Natural killer cell (primary cell): ENCODE measurements at regions not wholly inside any gene's neighbourhood (a gene's known extent, or its start where the extent isn't known, plus 50 kb on each side); places are given as distances from the start of the nearest gene placed in this dataset.

Source experiments
- ATAC-seq, 3 donors: fragments of 150-1000 bp in 2 of 3; fragments of 200-7000 bp in 1 of 3; cut with Tn5 transposase; 1 replicate in 1 of 3; 2 replicates in 2 of 3; pipeline ENCODE4 v1.10.0; 2021; ENCODE audit warnings: mild to moderate bottlenecking in 2 of 3, moderate library complexity in 2 of 3
- DNase-seq, 2 donors: peaks; one replicate each; pipeline versions ENCODE4 v3.0.0 to v3.0.0-alpha.2; 2013 to 2021; ENCODE audit warnings: mixed read lengths in 1 of 2
- H3K27ac ChIP-seq: one replicate; pipeline ENCODE4 v1.5.1; 2013; ENCODE audit warnings: mild to moderate bottlenecking, low read length
- H3K27me3 ChIP-seq: one replicate; pipeline ENCODE4 v1.6.1; 2013; ENCODE audit warnings: low read length; ENCODE audit not compliant: control insufficient read depth, insufficient read depth
- H3K36me3 ChIP-seq: one replicate; pipeline ENCODE4 v1.6.1; 2013; ENCODE audit warnings: low read length; ENCODE audit not compliant: control insufficient read depth, insufficient read depth
- H3K4me1 ChIP-seq: one replicate; pipeline ENCODE4 v1.6.1; 2013; ENCODE audit warnings: low read length; ENCODE audit not compliant: control insufficient read depth, insufficient read depth
- H3K4me3 ChIP-seq: one replicate; pipeline ENCODE4 v1.5.1; 2013; ENCODE audit warnings: low read length
- H3K9me3 ChIP-seq: one replicate; pipeline ENCODE4 v1.6.1; 2013; ENCODE audit warnings: low read length; ENCODE audit not compliant: control insufficient read depth, insufficient read depth
- H3K27ac Mint-ChIP-seq, 2 donors: one replicate each; pipeline ENCODE4 v1.8.0; 2022; ENCODE audit warnings: mild to moderate bottlenecking in 2 of 2, mixed read lengths in 2 of 2, moderate library complexity in 1 of 2
- H3K27me3 Mint-ChIP-seq, 2 donors: one replicate each; pipeline ENCODE4 v1.8.0; 2022; ENCODE audit warnings: low read depth in 2 of 2, mixed read lengths in 2 of 2
- H3K36me3 Mint-ChIP-seq: one replicate; pipeline ENCODE4 v1.8.0; 2022; ENCODE audit warnings: mixed read lengths
- H3K4me1 Mint-ChIP-seq, 2 donors: one replicate each; pipeline ENCODE4 v1.8.0; 2022; ENCODE audit warnings: mixed read lengths in 2 of 2
- H3K4me3 Mint-ChIP-seq: one replicate; pipeline ENCODE4 v1.8.0; 2022; ENCODE audit warnings: mild to moderate bottlenecking, moderate library complexity, mixed read lengths
- H3K9me3 Mint-ChIP-seq, 2 donors: one replicate each; pipeline ENCODE4 v1.8.0; 2022; ENCODE audit warnings: mixed read lengths in 2 of 2
- CTCF ChIP-seq: fragments of 200-600 bp; IDR thresholded peaks from one replicate; pipeline ENCODE4 v1.8.0; 2022; ENCODE audit warnings: antibody characterized with exemption
- WGBS: methylation state at CpG from one replicate; pipeline ENCODE4 v1.1.7; 2013; ENCODE audit warnings: missing lambda C conversion rate; ENCODE audit not compliant: insufficient coverage; 5-methylcytosine and 5-hydroxymethylcytosine counted together
- intact Hi-C: fragments of 100-400 bp; cut with micrococcal nuclease; formaldehyde crosslinking; loops from one replicate; pipeline ENCODE4 v1.14.2; 2022

- intact Hi-C loops, result no loop called here
- ATAC-seq (no peak), DNase-seq (no peak)
- WGBS, result 80% methylated on average over 3 of the region's 3 CpGs
- no peaks in the 10 kb centered on the region for H3K4me1 Mint-ChIP-seq
- TF ChIP-seq CTCF, result no peak
- no peak overlapping the region for H3K27ac Mint-ChIP-seq
- H3K27ac ChIP-seq, result no peak overlapping the region
- H3K4me3 Mint-ChIP-seq, result no peak overlapping the region
- H3K4me3 ChIP-seq, result no peak overlapping the region
- H3K4me1 ChIP-seq, result no peaks in the 10 kb centered on the region
- no peaks in the 10 kb centered on the region for H3K36me3 Mint-ChIP-seq
- no peaks in the 10 kb centered on the region for H3K27me3 ChIP-seq
- H3K9me3 Mint-ChIP-seq, result peaks cover 0 to 6% of the 10 kb centered on the region in 2 donors
- H3K9me3 ChIP-seq, result no peaks in the 10 kb centered on the region
- H3K36me3 ChIP-seq, result no peaks in the 10 kb centered on the region
- peaks cover 6 to 9% of the 10 kb centered on the region in 2 donors for H3K27me3 Mint-ChIP-seq
Measured at GRCh38 chr13:31587698-31588266, 151.5 kb upstream of the RXFP2 start.

- no peaks in the 10 kb centered on the region for H3K4me1 Mint-ChIP-seq
- no peak overlapping the region for H3K4me3 Mint-ChIP-seq
- Histone ChIP-seq H3K27ac (no peak overlapping the region), H3K27me3 (no peaks in the 10 kb centered on the region), H3K9me3 (no peaks in the 10 kb centered on the region), H3K4me3 (no peak overlapping the region), H3K4me1 (no peaks in the 10 kb centered on the region), H3K36me3 (no peaks in the 10 kb centered on the region)
- peaks cover 6 to 9% of the 10 kb centered on the region in 2 donors for H3K27me3 Mint-ChIP-seq
- no peaks in the 10 kb centered on the region for H3K36me3 Mint-ChIP-seq
- intact Hi-C loops, result no loop called here
- DNase-seq (no peak), ATAC-seq (no peak)
- no peak overlapping the region for H3K27ac Mint-ChIP-seq
- WGBS, result 84% methylated on average over 3 of the region's 3 CpGs
- TF ChIP-seq CTCF, result no peak
- peaks cover 0 to 4% of the 10 kb centered on the region in 2 donors for H3K9me3 Mint-ChIP-seq
Measured at GRCh38 chr13:31588316-31588715, 151.0 kb upstream of the RXFP2 start.

DNA sequence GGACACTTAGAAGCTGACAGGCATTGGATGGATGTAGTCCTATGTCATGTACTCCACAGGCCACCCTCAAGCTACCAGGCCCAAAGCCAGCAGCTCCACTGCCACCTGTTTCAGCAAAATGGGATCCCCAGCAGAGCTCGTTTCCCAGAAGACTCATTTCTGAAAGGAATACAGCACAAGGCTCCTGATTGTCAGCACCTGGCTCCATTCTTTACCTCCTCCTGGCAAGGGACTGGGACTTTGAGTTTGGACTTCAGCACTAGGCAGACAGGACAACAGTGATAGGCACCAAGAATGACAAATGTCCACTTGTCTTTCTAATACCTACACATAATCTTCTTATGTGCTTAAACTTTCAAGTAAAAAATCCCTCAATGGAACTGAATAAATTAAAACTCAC, 150.4 kb upstream of the RXFP2 start:
- ATAC-seq (no peak), DNase-seq (no peak)
- Histone ChIP-seq H3K27me3 (no peaks in the 10 kb centered on the region), H3K9me3 (no peaks in the 10 kb centered on the region), H3K4me3 (no peak overlapping the region), H3K27ac (no peak overlapping the region), H3K4me1 (no peaks in the 10 kb centered on the region), H3K36me3 (no peaks in the 10 kb centered on the region)
- Mint-ChIP-seq H3K4me3 (no peak overlapping the region), H3K27ac (no peak overlapping the region), H3K36me3 (no peaks in the 10 kb centered on the region), H3K27me3 (peaks cover 6 to 9% of the 10 kb centered on the region in 2 donors), H3K9me3 (peaks cover 0 to 6% of the 10 kb centered on the region in 2 donors), H3K4me1 (no peaks in the 10 kb centered on the region)
- WGBS, result 68% methylated on average over 1 of the region's 1 CpG
- TF ChIP-seq CTCF, result no peak
- intact Hi-C loops, result no loop called here

DNA sequence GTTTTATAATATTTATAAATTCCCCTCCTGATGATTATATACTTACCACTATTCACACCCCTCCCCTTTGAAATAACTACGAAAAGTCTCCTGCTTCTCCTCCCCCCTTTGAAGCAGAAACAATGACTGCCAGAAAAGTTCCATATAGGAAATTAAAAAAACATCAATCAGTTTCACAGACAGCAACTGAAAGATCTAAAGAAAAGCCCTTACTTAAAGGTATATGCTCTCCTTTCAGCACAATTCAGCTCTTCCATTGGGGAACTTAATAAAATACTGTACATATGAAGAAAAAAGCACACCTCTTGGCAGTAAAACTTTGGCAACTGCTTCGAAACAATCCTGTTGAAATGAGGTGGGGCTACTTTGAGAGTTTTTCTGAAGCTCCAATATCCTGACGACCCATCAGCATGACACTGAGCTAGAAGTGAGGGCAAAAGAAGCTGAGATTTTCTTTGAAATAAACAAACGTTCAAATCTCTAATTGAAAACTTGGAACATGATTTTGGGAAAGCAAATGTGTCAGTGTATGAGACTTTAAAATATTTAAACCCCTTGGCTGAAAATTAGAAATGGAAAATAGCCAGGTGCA, 147.6 kb upstream of the RXFP2 start:
- no peak overlapping the region for H3K27ac ChIP-seq
- no peaks in the 10 kb centered on the region for H3K4me1 ChIP-seq
- H3K9me3 ChIP-seq, result no peaks in the 10 kb centered on the region
- 57% methylated on average over 4 of the region's 4 CpGs for WGBS
- no peak overlapping the region for H3K4me3 Mint-ChIP-seq
- H3K4me1 Mint-ChIP-seq, result no peaks in the 10 kb centered on the region
- no peak overlapping the region for H3K27ac Mint-ChIP-seq
- intact Hi-C loops, result no loop called here
- H3K4me3 ChIP-seq, result no peak overlapping the region
- no peaks in the 10 kb centered on the region for H3K36me3 ChIP-seq
- peaks cover 6 to 7% of the 10 kb centered on the region in 2 donors for H3K27me3 Mint-ChIP-seq
- no peak for TF ChIP-seq CTCF
- no peaks in the 10 kb centered on the region for H3K27me3 ChIP-seq
- H3K9me3 Mint-ChIP-seq, result peaks cover 0 to 2% of the 10 kb centered on the region in 2 donors
- no peak for ATAC-seq
- no peak for DNase-seq
- no peaks in the 10 kb centered on the region for H3K36me3 Mint-ChIP-seq
